GM23248 (cell line): ENCODE measurements at regions not wholly inside any gene's neighbourhood (a gene's known extent, or its start where the extent isn't known, plus 50 kb on each side); places are given as distances from the start of the nearest gene placed in this dataset.

Source experiments
- DNase-seq: peaks from one replicate; pipeline ENCODE4 v3.0.0-alpha.2; 2015
- H2AFZ ChIP-seq: fragments of 200-600 bp; sonication (generic); 2 replicates; pipeline ENCODE4 v1.6.1; 2016; ENCODE audit warnings: antibody characterized with exemption
- H3F3A ChIP-seq: fragments of 200-600 bp; sonication (generic); 2 replicates; pipeline ENCODE4 v1.6.1; 2016; ENCODE audit warnings: mild to moderate bottlenecking, antibody characterized with exemption, mixed run types; ENCODE audit not compliant: insufficient read depth
- H3K27ac ChIP-seq: fragments of 200-600 bp; sonication (generic); 2 replicates; pipeline ENCODE4 v1.5.1; 2016; ENCODE audit warnings: mild to moderate bottlenecking
- H3K27me3 ChIP-seq: fragments of 200-600 bp; sonication (generic); replicated peaks from 2 replicates; pipeline ENCODE4 v1.6.1; 2016; ENCODE audit warnings: mild to moderate bottlenecking; ENCODE audit not compliant: insufficient read depth
- H3K36me3 ChIP-seq: fragments of 200-600 bp; sonication (generic); 2 replicates; pipeline ENCODE4 v1.6.1; 2016; ENCODE audit warnings: low read depth, mild to moderate bottlenecking
- H3K4me1 ChIP-seq: fragments of 200-600 bp; sonication (generic); 2 replicates; pipeline ENCODE4 v1.6.1; 2016; ENCODE audit warnings: mild to moderate bottlenecking; ENCODE audit not compliant: insufficient read depth
- H3K4me2 ChIP-seq: fragments of 200-600 bp; sonication (generic); one replicate; pipeline ENCODE4 v1.6.1; 2016; ENCODE audit warnings: mild to moderate bottlenecking; ENCODE audit not compliant: unreplicated experiment
- H3K4me3 ChIP-seq: fragments of 200-600 bp; sonication (generic); 2 replicates; pipeline ENCODE4 v1.5.1; 2016; ENCODE audit warnings: mild to moderate bottlenecking
- H3K79me2 ChIP-seq: fragments of 200-600 bp; sonication (generic); 2 replicates; pipeline ENCODE4 v1.6.1; 2016; ENCODE audit warnings: mild to moderate bottlenecking; ENCODE audit not compliant: insufficient read depth
- H3K9ac ChIP-seq: fragments of 200-600 bp; sonication (generic); 2 replicates; pipeline ENCODE4 v1.6.1; 2016; ENCODE audit warnings: mild to moderate bottlenecking
- H3K9me2 ChIP-seq: fragments of 200-600 bp; sonication (generic); 2 replicates; pipeline ENCODE4 v1.6.1; 2016; ENCODE audit warnings: mixed run types, mild to moderate bottlenecking, moderate library complexity; ENCODE audit not compliant: insufficient read depth
- H3K9me3 ChIP-seq: fragments of 200-600 bp; sonication (generic); one replicate; pipeline ENCODE4 v1.6.1; 2017; ENCODE audit warnings: low read depth
- H4K20me1 ChIP-seq: fragments of 200-600 bp; sonication (generic); 2 replicates; pipeline ENCODE4 v1.6.0; 2016; ENCODE audit not compliant: insufficient read depth
- EZH2 ChIP-seq: fragments of 200-600 bp; sonication (generic); IDR thresholded peaks from 2 replicates; pipeline ENCODE4 v1.6.1; 2018; ENCODE audit warnings: antibody characterized with exemption, mild to moderate bottlenecking; ENCODE audit not compliant: insufficient read depth, poor library complexity, severe bottlenecking
- EZH2phosphoT487 ChIP-seq: fragments of 200-600 bp; sonication (generic); IDR thresholded peaks from 2 replicates; pipeline ENCODE4 v1.6.1; 2018; ENCODE audit warnings: antibody characterized with exemption, moderate library complexity, mild to moderate bottlenecking, low read depth; ENCODE audit not compliant: insufficient read depth
- WGBS, 2 experiments: methylation state at CpG; one replicate each; pipeline ENCODE4 v1.1.6; 2015 to 2017; ENCODE audit warnings: low lambda C conversion rate in 2 of 2, low coverage in 1 of 2; ENCODE audit errors: missing lambda C conversion rate in 2 of 2; 5-methylcytosine and 5-hydroxymethylcytosine counted together
- in situ Hi-C: fragments of 300-500 bp; cut with MboI; formaldehyde crosslinking; loops from 2 replicates; pipeline ENCODE4 v1.15.0; 2020

DNA sequence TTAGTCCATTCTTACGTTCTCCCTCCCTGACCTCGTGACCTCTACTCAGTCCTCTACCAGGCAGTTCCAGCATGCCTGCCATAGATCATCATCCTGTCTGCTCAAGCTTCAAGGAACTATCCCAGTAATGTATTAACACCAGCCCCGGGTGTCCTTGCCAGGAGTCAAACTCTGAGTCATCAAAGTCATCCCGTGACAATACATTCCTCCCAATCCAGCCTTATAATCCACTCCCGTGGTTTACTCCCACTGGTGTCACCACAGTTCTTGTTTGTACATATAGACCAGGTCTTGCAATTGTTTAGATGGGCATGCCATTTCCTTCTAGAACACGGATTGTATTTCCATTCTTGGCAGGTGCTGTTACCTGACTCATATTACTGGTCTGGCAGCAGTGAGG is 68.7 kb upstream of the TAB3 start:
- Histone ChIP-seq H3F3A (no peaks in the 10 kb centered on the region), H3K4me2 (no peak overlapping the region), H3K27ac (no peak overlapping the region), H2AFZ (no peak overlapping the region), H3K9me3 (no peaks in the 10 kb centered on the region), H3K79me2 (no peaks in the 10 kb centered on the region), H3K4me1 (no peaks in the 10 kb centered on the region), H3K4me3 (no peak overlapping the region), H4K20me1 (no peaks in the 10 kb centered on the region), H3K27me3 (no peaks in the 10 kb centered on the region), H3K9me2 (no peaks in the 10 kb centered on the region), H3K36me3 (no peaks in the 10 kb centered on the region), H3K9ac (no peak overlapping the region)
- no peak for TF ChIP-seq EZH2
- TF ChIP-seq EZH2phosphoT487: no peak
- WGBS, 2 experiments: 14 to 19% methylated on average over 4 to 6 of the region's 6 CpGs
- DNase-seq: peak; percentile 50
- in situ Hi-C loops: no loop called here

DNA sequence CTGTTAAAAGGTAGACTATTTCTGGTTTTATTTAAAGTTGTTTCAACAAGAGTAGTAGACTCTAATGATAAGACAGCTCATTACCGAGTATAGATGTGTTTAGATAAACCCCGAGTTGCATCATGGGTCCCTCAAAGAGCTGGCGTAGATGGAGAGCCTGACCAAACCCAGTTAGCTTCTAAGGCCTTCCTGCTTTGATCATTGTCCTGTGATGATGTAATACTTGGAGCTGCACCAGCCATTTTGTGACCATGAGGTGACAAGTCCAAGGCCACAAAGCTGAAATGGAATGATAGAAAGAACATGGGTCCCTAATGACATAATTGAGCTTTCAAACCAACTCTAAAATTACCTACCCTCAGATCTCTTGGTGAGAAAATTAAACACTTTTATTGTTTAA is 66.6 kb upstream of the TAB3 start:
- TF ChIP-seq EZH2 (no peak), EZH2phosphoT487 (no peak)
- no peaks in the 10 kb centered on the region for H3K4me1 ChIP-seq
- H3K9me2 ChIP-seq: no peaks in the 10 kb centered on the region
- no peak overlapping the region for H2AFZ ChIP-seq
- no peak overlapping the region for H3K4me2 ChIP-seq
- H3F3A ChIP-seq: no peaks in the 10 kb centered on the region
- no peak overlapping the region for H3K9ac ChIP-seq
- in situ Hi-C loops: no loop called here
- H3K9me3 ChIP-seq: no peaks in the 10 kb centered on the region
- WGBS, 2 experiments: 20 to 36% methylated on average over 3 of the region's 3 CpGs
- no peak overlapping the region for H3K4me3 ChIP-seq
- no peaks in the 10 kb centered on the region for H3K79me2 ChIP-seq
- no peaks in the 10 kb centered on the region for H4K20me1 ChIP-seq
- H3K27me3 ChIP-seq: no peaks in the 10 kb centered on the region
- no peaks in the 10 kb centered on the region for H3K36me3 ChIP-seq
- DNase-seq: no peak
- no peak overlapping the region for H3K27ac ChIP-seq

DNA sequence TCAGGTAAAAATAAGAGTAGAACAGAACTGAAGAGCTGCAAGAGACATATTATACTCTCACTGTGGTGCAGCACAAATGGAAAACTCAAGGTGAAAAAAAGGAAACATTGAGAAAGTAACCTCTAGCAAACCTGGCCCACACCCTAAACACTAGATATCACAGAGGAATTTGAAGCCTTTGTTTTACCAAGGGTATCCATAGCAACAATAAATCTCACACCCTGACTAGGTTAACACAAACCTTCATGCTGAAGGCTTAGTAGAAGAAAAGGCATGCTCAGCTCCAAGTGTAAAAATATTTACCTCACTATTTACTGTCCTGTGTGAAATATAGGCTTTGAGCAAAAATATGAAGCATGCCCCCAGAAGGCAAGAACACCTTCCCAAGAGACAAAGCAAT is 61.9 kb upstream of the TAB3 start:
- H3K79me2 ChIP-seq: no peaks in the 10 kb centered on the region
- TF ChIP-seq EZH2 (no peak), EZH2phosphoT487 (no peak)
- H2AFZ ChIP-seq: no peak overlapping the region
- no peaks in the 10 kb centered on the region for H3K27me3 ChIP-seq
- no peaks in the 10 kb centered on the region for H3K4me1 ChIP-seq
- H3K36me3 ChIP-seq: no peaks in the 10 kb centered on the region
- no peaks in the 10 kb centered on the region for H3K9me2 ChIP-seq
- H3F3A ChIP-seq: no peaks in the 10 kb centered on the region
- in situ Hi-C loops: no loop called here
- no peaks in the 10 kb centered on the region for H3K9me3 ChIP-seq
- H3K4me3 ChIP-seq: no peak overlapping the region
- H3K27ac ChIP-seq: no peak overlapping the region
- no peak overlapping the region for H3K4me2 ChIP-seq
- no peak overlapping the region for H3K9ac ChIP-seq
- no peaks in the 10 kb centered on the region for H4K20me1 ChIP-seq
- no peak for DNase-seq

DNA sequence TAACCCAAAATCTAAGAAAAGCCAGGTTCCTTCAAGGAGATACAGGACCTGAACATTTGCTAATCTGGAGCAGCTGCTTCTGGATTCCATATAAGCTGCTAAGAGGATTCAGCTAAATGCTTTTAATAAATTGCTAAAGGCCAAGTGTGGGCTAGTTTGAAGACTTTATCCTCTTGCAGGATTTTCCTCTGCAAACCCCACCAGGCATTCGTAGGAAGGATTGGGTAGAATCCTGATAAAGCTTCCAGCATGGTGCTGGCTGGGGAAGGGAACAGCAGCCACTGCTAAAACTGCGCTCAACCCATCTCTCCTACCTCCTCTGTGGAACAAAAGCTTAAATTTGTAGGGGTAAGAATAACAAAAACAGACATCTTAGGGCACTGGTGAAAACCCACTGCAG is 61.3 kb upstream of the TAB3 start:
- TF ChIP-seq EZH2: no peak
- no peak for TF ChIP-seq EZH2phosphoT487
- in situ Hi-C loops: no loop called here

DNA sequence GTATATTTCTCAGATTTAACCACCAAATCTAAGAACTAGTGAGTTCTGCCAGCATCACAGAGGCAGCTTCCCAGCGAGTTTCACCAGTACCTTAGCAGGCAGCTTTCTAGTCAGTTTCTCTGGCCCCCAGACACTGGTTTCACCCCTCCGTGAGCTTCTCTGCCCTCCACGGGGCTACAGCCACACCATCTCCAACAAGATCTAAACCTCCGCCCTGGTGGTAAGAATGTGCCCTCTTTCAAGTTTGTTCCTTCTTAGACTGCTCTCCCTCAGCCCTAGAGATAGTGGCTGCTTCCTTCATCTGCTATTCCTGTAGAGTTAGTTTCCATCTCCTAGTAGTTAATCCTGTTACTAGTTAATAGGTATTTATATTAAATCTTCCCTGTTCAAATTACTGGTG is 60.5 kb upstream of the TAB3 start:
- Histone ChIP-seq H3K4me3 (no peak overlapping the region), H3F3A (no peaks in the 10 kb centered on the region), H3K27ac (no peak overlapping the region), H3K27me3 (no peaks in the 10 kb centered on the region), H3K79me2 (no peaks in the 10 kb centered on the region), H3K4me2 (no peak overlapping the region), H4K20me1 (no peaks in the 10 kb centered on the region), H3K36me3 (no peaks in the 10 kb centered on the region), H3K9me2 (no peaks in the 10 kb centered on the region), H3K9ac (no peak overlapping the region), H2AFZ (no peak overlapping the region), H3K9me3 (no peaks in the 10 kb centered on the region), H3K4me1 (no peaks in the 10 kb centered on the region)
- in situ Hi-C loops: no loop called here
- 11 to 34% methylated on average over 3 to 4 of the region's 4 CpGs for WGBS, 2 experiments
- no peak for DNase-seq
- TF ChIP-seq EZH2 (no peak), EZH2phosphoT487 (no peak)

More for the DNA sequence above, 61.3 kb upstream of the TAB3 start:
- Histone ChIP-seq H3K4me2 (no peak overlapping the region), H3K36me3 (no peaks in the 10 kb centered on the region), H3K4me3 (no peak overlapping the region), H4K20me1 (no peaks in the 10 kb centered on the region), H3K9me3 (no peaks in the 10 kb centered on the region), H3K27ac (no peak overlapping the region), H3K27me3 (no peaks in the 10 kb centered on the region), H3K9me2 (no peaks in the 10 kb centered on the region), H3K4me1 (no peaks in the 10 kb centered on the region), H3K9ac (no peak overlapping the region), H3K79me2 (no peaks in the 10 kb centered on the region), H3F3A (no peaks in the 10 kb centered on the region), H2AFZ (no peak overlapping the region)
- DNase-seq: no peak
- WGBS, 2 experiments: 18 to 23% methylated on average over 2 of the region's 2 CpGs
